ENCODE measurements at regions not wholly inside any gene's neighbourhood (a gene's known extent, or its start where the extent isn't known, plus 50 kb on each side); places are given as distances from the start of the nearest gene placed in this dataset.

DNA sequence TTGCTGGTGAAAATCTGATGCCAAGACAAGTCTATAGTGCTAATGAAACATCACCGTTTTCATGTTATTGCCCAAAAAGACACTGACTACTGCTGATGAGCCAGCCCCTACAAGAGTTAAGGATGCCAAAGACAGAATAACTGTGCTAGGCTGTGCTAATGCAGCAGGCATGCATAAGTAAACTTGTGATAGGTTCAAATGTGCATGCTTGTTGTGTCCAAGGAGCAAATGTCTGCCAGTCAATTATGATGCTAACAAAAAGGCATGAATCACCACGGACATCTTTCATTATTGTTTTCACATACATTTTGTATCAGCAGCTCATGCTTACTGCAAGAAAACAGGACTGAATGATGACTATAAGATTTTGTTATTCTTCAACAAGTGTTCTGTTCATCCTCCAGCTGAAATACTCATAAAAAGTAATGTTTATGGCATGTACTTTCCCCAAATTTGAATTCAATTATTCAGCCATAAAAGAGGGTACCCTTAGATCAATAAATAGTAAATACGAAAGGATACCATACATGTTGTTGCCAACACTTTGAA lies 306.9 kb upstream of the ARSJ start:
- CTCF ChIA-PET = no interaction called here
- 100% methylated on average over 1 of the region's 3 CpGs for WGBS (ENCODE audit: insufficient coverage)
- Mint-ChIP-seq H3K27me3 (peaks cover 2 to 15% of the 10 kb centered on the region in 2 donors), H3K27ac (no peak overlapping the region), H3K9me3 (peaks cover 0 to 15% (median 4%) of the 10 kb centered on the region in 3 donors), H3K4me3 (no peak overlapping the region), H3K4me1 (no peaks in the 10 kb centered on the region), H3K36me3 (no peaks in the 10 kb centered on the region)
- Histone ChIP-seq H3K36me3 (ENCODE audit: control insufficient read depth in 2 of 2, extremely low read depth in 1 of 2, insufficient read depth in 1 of 2, low read length in 1 of 2) (no peaks in the 10 kb centered on the region), H3K4me3 (ENCODE audit: control insufficient read depth in 1 of 2, extremely low read depth in 1 of 2, low read length in 1 of 2) (no peak overlapping the region), H3K4me1 (ENCODE audit: control insufficient read depth in 1 of 2, extremely low read depth in 1 of 2, insufficient read depth in 2 of 2, low read length in 2 of 2) (no peaks in the 10 kb centered on the region), H3K27me3 (replicated peaks in 1 of 2; ENCODE audit: control insufficient read depth in 2 of 2, extremely low read depth in 1 of 2, insufficient read depth in 2 of 2, low read length in 1 of 2) (peaks cover 0 to 5% of the 10 kb centered on the region in 2 experiments), H3K27ac (ENCODE audit: low read length) (no peak overlapping the region), H3K9me3 (no peaks in the 10 kb centered on the region)
- POLR2A ChIA-PET = no interaction called here
- ATAC-seq (replicated peaks in 1 of 4) (no peak), DNase-seq (no peak)

DNA sequence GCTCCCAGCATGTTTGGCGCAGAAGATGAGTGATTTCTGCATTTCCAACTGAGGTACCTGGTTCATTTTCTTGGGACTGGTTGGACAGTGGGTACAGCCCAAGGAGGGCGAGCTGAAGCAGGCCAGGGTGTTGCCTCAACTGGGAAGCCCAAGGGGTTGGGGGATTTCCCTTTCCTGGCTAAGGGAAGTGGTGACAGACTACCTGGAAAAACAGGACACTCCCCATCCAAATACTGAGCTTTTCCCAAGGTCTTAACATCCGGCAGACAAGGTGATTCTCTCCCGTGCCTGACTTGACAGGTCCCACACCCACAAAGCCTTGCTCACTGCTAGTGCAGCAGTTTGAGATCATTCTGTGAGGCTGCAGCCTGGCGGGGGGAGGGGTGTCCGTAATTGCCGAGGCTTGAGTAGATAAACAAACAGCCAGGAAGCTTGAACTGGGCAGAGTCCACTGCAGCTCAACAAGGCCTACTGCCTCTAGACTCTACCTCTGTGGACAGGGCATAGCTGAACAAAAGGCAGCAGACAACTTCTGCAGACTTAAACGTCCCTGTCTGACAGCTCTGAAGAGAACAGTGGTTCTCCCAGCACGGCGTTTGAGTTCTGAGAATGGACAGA lies 307.7 kb upstream of the ARSJ start:
- H3K9me3 Mint-ChIP-seq = peaks cover 0 to 19% (median 4%) of the 10 kb centered on the region in 3 donors

DNA sequence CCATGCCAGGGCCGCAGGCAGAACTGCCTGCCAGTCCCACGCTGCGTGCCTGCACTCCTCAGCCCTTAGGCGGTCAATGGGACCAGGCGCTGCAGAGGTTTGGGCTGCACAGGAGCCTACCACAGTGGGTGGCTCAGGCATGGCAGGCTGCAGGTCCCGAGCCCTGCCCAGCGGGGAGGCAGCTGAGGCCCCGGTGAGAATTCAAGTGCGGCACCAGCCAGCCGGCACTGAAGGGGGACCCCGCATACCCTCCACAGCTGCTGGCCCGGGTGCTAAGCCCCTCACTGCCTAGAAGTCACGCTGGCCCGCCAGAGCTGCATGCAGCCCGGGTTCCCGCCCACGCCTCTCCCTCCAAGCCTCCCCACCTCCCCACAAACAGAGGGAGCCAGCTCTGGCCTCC lies 302.5 kb upstream of the UGT8 start:
- H3K27me3 ChIP-seq (replicated peaks in 1 of 2; ENCODE audit: control insufficient read depth in 2 of 2, extremely low read depth in 1 of 2, insufficient read depth in 2 of 2, low read length in 1 of 2) = no peaks in the 10 kb centered on the region
- Mint-ChIP-seq H3K27ac (no peak overlapping the region), H3K36me3 (no peaks in the 10 kb centered on the region), H3K27me3 (no peaks in the 10 kb centered on the region), H3K4me3 (no peak overlapping the region), H3K9me3 (peaks cover 4 to 12% (median 9%) of the 10 kb centered on the region in 3 donors), H3K4me1 (no peaks in the 10 kb centered on the region)
- DNase-seq (no peak), ATAC-seq (replicated peaks in 1 of 4) (no peak)
- 89% methylated on average over 17 of the region's 17 CpGs for WGBS (ENCODE audit: insufficient coverage)
- no peak overlapping the region for H3K4me3 ChIP-seq (ENCODE audit: control insufficient read depth in 1 of 2, extremely low read depth in 1 of 2, low read length in 1 of 2)
- H3K27ac ChIP-seq (ENCODE audit: low read length) = no peak overlapping the region
- no peaks in the 10 kb centered on the region for H3K36me3 ChIP-seq (ENCODE audit: control insufficient read depth in 2 of 2, extremely low read depth in 1 of 2, insufficient read depth in 1 of 2, low read length in 1 of 2)
- ChIA-PET CTCF (no interaction called here), POLR2A (no interaction called here)
- H3K9me3 ChIP-seq = no peaks in the 10 kb centered on the region
- H3K4me1 ChIP-seq (ENCODE audit: control insufficient read depth in 1 of 2, extremely low read depth in 1 of 2, insufficient read depth in 2 of 2, low read length in 2 of 2) = no peaks in the 10 kb centered on the region

More for the DNA sequence above, 307.7 kb upstream of the ARSJ start:
- no peaks in the 10 kb centered on the region for H3K36me3 ChIP-seq (ENCODE audit: control insufficient read depth in 2 of 2, extremely low read depth in 1 of 2, insufficient read depth in 1 of 2, low read length in 1 of 2)
- Mint-ChIP-seq H3K27me3 (peaks cover 2 to 15% of the 10 kb centered on the region in 2 donors), H3K36me3 (no peaks in the 10 kb centered on the region), H3K4me3 (no peak overlapping the region), H3K27ac (no peak overlapping the region), H3K4me1 (no peaks in the 10 kb centered on the region)
- no peak overlapping the region for H3K4me3 ChIP-seq (ENCODE audit: control insufficient read depth in 1 of 2, extremely low read depth in 1 of 2, low read length in 1 of 2)
- H3K27ac ChIP-seq (ENCODE audit: low read length) = no peak overlapping the region
- no peaks in the 10 kb centered on the region for H3K4me1 ChIP-seq (ENCODE audit: control insufficient read depth in 1 of 2, extremely low read depth in 1 of 2, insufficient read depth in 2 of 2, low read length in 2 of 2)
- DNase-seq = no peak
- ATAC-seq (replicated peaks in 1 of 4) = no peak
- CTCF ChIA-PET = no interaction called here
- no peaks in the 10 kb centered on the region for H3K9me3 ChIP-seq
- peaks cover 0 to 5% of the 10 kb centered on the region in 2 experiments for H3K27me3 ChIP-seq (replicated peaks in 1 of 2; ENCODE audit: control insufficient read depth in 2 of 2, extremely low read depth in 1 of 2, insufficient read depth in 2 of 2, low read length in 1 of 2)
- 92% methylated on average over 6 of the region's 10 CpGs for WGBS (ENCODE audit: insufficient coverage)
- POLR2A ChIA-PET = no interaction called here

DNA sequence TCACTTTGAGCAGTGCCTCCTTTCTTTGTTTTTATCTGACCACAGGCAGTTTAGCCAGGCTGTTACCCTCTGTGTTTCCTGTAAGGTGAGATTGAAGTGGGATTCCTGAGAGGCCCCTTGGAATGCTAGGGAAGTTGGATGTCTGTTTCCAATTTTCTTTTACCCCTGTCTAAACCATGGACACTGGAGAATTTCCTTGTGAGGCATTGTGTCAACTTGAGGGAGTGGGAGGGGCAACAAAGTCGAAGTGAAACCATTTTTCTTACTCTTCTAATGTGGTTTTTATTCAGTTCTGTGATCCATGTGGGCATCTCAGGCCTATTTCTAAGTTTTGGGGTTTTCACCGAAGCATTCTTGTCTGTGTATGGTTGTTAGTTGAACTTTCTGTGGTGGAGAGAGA lies 296.1 kb upstream of the UGT8 start:
- H3K4me1 Mint-ChIP-seq = no peaks in the 10 kb centered on the region
- no peak overlapping the region for H3K27ac ChIP-seq (ENCODE audit: low read length)
- ATAC-seq (replicated peaks in 1 of 4) = no peak
- H3K27me3 Mint-ChIP-seq = peaks cover 0 to 5% of the 10 kb centered on the region in 2 donors
- no peaks in the 10 kb centered on the region for H3K36me3 ChIP-seq (ENCODE audit: control insufficient read depth in 2 of 2, extremely low read depth in 1 of 2, insufficient read depth in 1 of 2, low read length in 1 of 2)
- no peak overlapping the region for H3K27ac Mint-ChIP-seq
- H3K4me3 ChIP-seq (ENCODE audit: control insufficient read depth in 1 of 2, extremely low read depth in 1 of 2, low read length in 1 of 2) = no peak overlapping the region
- no peaks in the 10 kb centered on the region for H3K4me1 ChIP-seq (ENCODE audit: control insufficient read depth in 1 of 2, extremely low read depth in 1 of 2, insufficient read depth in 2 of 2, low read length in 2 of 2)
- peaks cover 0 to 7% (median 0%) of the 10 kb centered on the region in 3 donors for H3K9me3 Mint-ChIP-seq
- no peaks in the 10 kb centered on the region for H3K27me3 ChIP-seq (replicated peaks in 1 of 2; ENCODE audit: control insufficient read depth in 2 of 2, extremely low read depth in 1 of 2, insufficient read depth in 2 of 2, low read length in 1 of 2)
- no peaks in the 10 kb centered on the region for H3K9me3 ChIP-seq
- no peak overlapping the region for H3K4me3 Mint-ChIP-seq
- no peaks in the 10 kb centered on the region for H3K36me3 Mint-ChIP-seq
- DNase-seq = no peak
- WGBS (ENCODE audit: insufficient coverage) = no CpG with 5 or more reads among the region's 2 CpGs
- ChIA-PET POLR2A (no interaction called here), CTCF (no interaction called here)

DNA sequence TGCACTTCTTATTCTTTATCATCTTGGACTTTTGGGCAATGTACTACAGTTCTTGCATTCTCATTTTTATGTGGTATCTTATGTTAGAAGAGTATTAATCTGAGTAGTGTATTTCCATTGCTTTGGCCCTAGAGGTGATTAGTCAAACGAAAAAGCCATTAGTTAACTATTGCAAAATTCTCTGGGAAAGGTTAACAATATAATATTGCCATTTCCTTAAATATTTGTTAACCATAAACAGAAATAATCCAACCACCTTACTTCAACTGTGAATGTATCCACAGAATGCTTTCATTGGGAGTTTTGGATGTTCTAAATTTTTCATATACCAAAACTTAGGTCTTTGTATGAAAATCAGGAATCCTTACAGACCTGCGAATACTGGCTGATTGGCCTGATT lies 294.6 kb upstream of the UGT8 start:
- no peak overlapping the region for H3K27ac ChIP-seq (ENCODE audit: low read length)
- H3K27me3 Mint-ChIP-seq = peaks cover 2 to 10% of the 10 kb centered on the region in 2 donors
- ATAC-seq (replicated peaks in 1 of 4) (no peak), DNase-seq (no peak)
- no peaks in the 10 kb centered on the region for H3K4me1 Mint-ChIP-seq
- no peak overlapping the region for H3K4me3 ChIP-seq (ENCODE audit: control insufficient read depth in 1 of 2, extremely low read depth in 1 of 2, low read length in 1 of 2)
- ChIA-PET POLR2A (no interaction called here), CTCF (no interaction called here)
- no peaks in the 10 kb centered on the region for H3K27me3 ChIP-seq (replicated peaks in 1 of 2; ENCODE audit: control insufficient read depth in 2 of 2, extremely low read depth in 1 of 2, insufficient read depth in 2 of 2, low read length in 1 of 2)
- no CpG with 5 or more reads among the region's 2 CpGs for WGBS (ENCODE audit: insufficient coverage)
- no peaks in the 10 kb centered on the region for H3K9me3 ChIP-seq
- H3K4me1 ChIP-seq (ENCODE audit: control insufficient read depth in 1 of 2, extremely low read depth in 1 of 2, insufficient read depth in 2 of 2, low read length in 2 of 2) = no peaks in the 10 kb centered on the region
- H3K4me3 Mint-ChIP-seq = no peak overlapping the region
- no peak overlapping the region for H3K27ac Mint-ChIP-seq
- H3K36me3 Mint-ChIP-seq = no peaks in the 10 kb centered on the region
- peaks cover 0 to 7% (median 0%) of the 10 kb centered on the region in 3 donors for H3K9me3 Mint-ChIP-seq
- no peaks in the 10 kb centered on the region for H3K36me3 ChIP-seq (ENCODE audit: control insufficient read depth in 2 of 2, extremely low read depth in 1 of 2, insufficient read depth in 1 of 2, low read length in 1 of 2)

DNA sequence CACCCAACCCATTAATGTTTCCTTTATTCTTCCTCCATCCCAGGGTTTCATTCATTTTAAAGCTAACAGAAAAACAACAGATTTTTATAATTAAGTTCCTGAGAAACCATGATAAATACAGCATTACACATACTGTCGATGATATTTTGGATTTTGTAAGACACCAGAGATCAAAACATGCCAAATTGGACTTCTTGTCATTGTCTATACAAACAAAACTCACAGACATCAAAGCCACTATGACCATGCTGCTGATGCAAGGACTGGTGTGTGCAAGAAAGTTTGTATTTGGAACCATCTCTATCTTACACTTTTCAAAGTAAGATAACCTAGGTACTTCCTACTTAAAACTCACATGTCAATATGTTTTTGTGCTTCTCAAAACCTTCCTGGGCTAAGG lies 294.0 kb upstream of the UGT8 start:
- no peaks in the 10 kb centered on the region for H3K9me3 ChIP-seq
- POLR2A ChIA-PET = no interaction called here
- Mint-ChIP-seq H3K4me3 (no peak overlapping the region), H3K27me3 (peaks cover 2 to 10% of the 10 kb centered on the region in 2 donors), H3K9me3 (peaks cover 0 to 7% (median 0%) of the 10 kb centered on the region in 3 donors), H3K36me3 (no peaks in the 10 kb centered on the region), H3K4me1 (no peaks in the 10 kb centered on the region), H3K27ac (no peak overlapping the region)
- no peak overlapping the region for H3K27ac ChIP-seq (ENCODE audit: low read length)
- no peaks in the 10 kb centered on the region for H3K36me3 ChIP-seq (ENCODE audit: control insufficient read depth in 2 of 2, extremely low read depth in 1 of 2, insufficient read depth in 1 of 2, low read length in 1 of 2)
- CTCF ChIA-PET = no interaction called here
- no peak for ATAC-seq (replicated peaks in 1 of 4)
- WGBS (ENCODE audit: insufficient coverage) = no CpG with 5 or more reads among the region's 1 CpG
- DNase-seq = no peak
- no peaks in the 10 kb centered on the region for H3K27me3 ChIP-seq (replicated peaks in 1 of 2; ENCODE audit: control insufficient read depth in 2 of 2, extremely low read depth in 1 of 2, insufficient read depth in 2 of 2, low read length in 1 of 2)
- no peaks in the 10 kb centered on the region for H3K4me1 ChIP-seq (ENCODE audit: control insufficient read depth in 1 of 2, extremely low read depth in 1 of 2, insufficient read depth in 2 of 2, low read length in 2 of 2)
- no peak overlapping the region for H3K4me3 ChIP-seq (ENCODE audit: control insufficient read depth in 1 of 2, extremely low read depth in 1 of 2, low read length in 1 of 2)

DNA sequence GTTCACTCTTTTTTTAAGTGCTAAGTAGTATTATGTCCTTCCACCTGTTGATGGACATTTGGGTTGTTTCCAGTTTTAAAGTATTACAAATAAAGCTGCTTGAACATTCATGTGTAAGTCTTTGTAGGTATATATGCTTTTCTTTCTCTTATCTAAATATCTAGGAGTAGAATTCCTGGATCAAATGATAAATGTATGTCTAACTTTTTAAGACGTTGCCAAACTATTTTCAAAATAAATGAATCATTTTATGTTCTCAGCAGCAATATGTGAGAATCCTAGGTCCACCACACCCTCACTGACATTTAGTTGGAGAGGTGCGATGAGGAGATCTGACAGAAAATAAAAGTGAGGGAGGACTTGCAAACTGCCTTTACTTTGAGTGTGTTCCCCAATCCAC lies 291.7 kb upstream of the UGT8 start:
- no CpG with 5 or more reads among the region's 2 CpGs for WGBS (ENCODE audit: insufficient coverage)
- no peak overlapping the region for H3K4me3 Mint-ChIP-seq
- POLR2A ChIA-PET = no interaction called here
- H3K27ac Mint-ChIP-seq = no peak overlapping the region
- CTCF ChIA-PET = no interaction called here
- Histone ChIP-seq H3K36me3 (ENCODE audit: control insufficient read depth in 2 of 2, extremely low read depth in 1 of 2, insufficient read depth in 1 of 2, low read length in 1 of 2) (no peaks in the 10 kb centered on the region), H3K9me3 (no peaks in the 10 kb centered on the region), H3K4me1 (ENCODE audit: control insufficient read depth in 1 of 2, extremely low read depth in 1 of 2, insufficient read depth in 2 of 2, low read length in 2 of 2) (no peaks in the 10 kb centered on the region), H3K27ac (ENCODE audit: low read length) (no peak overlapping the region), H3K4me3 (ENCODE audit: control insufficient read depth in 1 of 2, extremely low read depth in 1 of 2, low read length in 1 of 2) (no peak overlapping the region), H3K27me3 (replicated peaks in 1 of 2; ENCODE audit: control insufficient read depth in 2 of 2, extremely low read depth in 1 of 2, insufficient read depth in 2 of 2, low read length in 1 of 2) (no peaks in the 10 kb centered on the region)
- H3K9me3 Mint-ChIP-seq = no peaks in the 10 kb centered on the region
- H3K36me3 Mint-ChIP-seq = no peaks in the 10 kb centered on the region
- no peaks in the 10 kb centered on the region for H3K4me1 Mint-ChIP-seq
- DNase-seq (no peak), ATAC-seq (replicated peaks in 1 of 4) (no peak)
- H3K27me3 Mint-ChIP-seq = peaks cover 2 to 16% of the 10 kb centered on the region in 2 donors

Data from T-cell (primary cell).